SK-N-SH treated with all-trans-retinoic acid at 6 μM for 48 hours (cell line): ENCODE measurements at regions not wholly inside any gene's neighbourhood (a gene's known extent, or its start where the extent isn't known, plus 50 kb on each side); places are given as distances from the start of the nearest gene placed in this dataset.
"Not testable (repeated sequence)": the region's sequence is repeated elsewhere in the genome, so short reads cannot be mapped to it uniquely, and the experiment has no call there.

ENCODE experiments used
- ATAC-seq: fragments of 200-7000 bp; cut with Tn5 transposase; 3 replicates; pipeline ENCODE4 v1.9.1; 2020; ENCODE audit warnings: mild to moderate bottlenecking, moderate library complexity
- ARNTL ChIP-seq: fragments of 450-650 bp; formaldehyde crosslinking; IDR thresholded peaks from 2 replicates; pipeline ENCODE4 v1.5.0; 2020; ENCODE audit warnings: low read depth, mild to moderate bottlenecking, moderate library complexity, borderline replicate concordance
- CSDC2 ChIP-seq: fragments of 250-450 bp; sonication (Bioruptor Pico); IDR thresholded peaks from 2 replicates; pipeline ENCODE4 v1.5.0; 2020; ENCODE audit warnings: mild to moderate bottlenecking, moderate library complexity
- GLIS3 ChIP-seq: fragments of 250-450 bp; sonication (Bioruptor Pico); IDR thresholded peaks from 2 replicates; pipeline ENCODE4 v1.5.0; 2020; ENCODE audit warnings: mild to moderate bottlenecking, moderate library complexity
- ISL1 ChIP-seq: fragments of 250-450 bp; sonication (Bioruptor Pico); IDR thresholded peaks from 2 replicates; pipeline ENCODE4 v2.1.2; 2022; ENCODE audit warnings: mild to moderate bottlenecking, moderate library complexity
- OSR1 ChIP-seq: fragments of 250-450 bp; sonication (Bioruptor Pico); IDR thresholded peaks from 2 replicates; pipeline ENCODE4 v1.8.0; 2022; ENCODE audit warnings: moderate library complexity, mild to moderate bottlenecking, inconsistent platforms
- PPARA ChIP-seq: fragments of 250-450 bp; sonication (Bioruptor Pico); IDR thresholded peaks from 2 replicates; pipeline ENCODE4 v1.5.0; 2020; ENCODE audit warnings: mild to moderate bottlenecking, borderline replicate concordance
- RARB ChIP-seq: fragments of 250-450 bp; sonication (Bioruptor Pico); IDR thresholded peaks from 2 replicates; pipeline ENCODE4 v1.8.0; 2021; ENCODE audit warnings: mild to moderate bottlenecking, moderate library complexity
- SNAI2 ChIP-seq: fragments of 250-450 bp; sonication (Bioruptor Pico); IDR thresholded peaks from 2 replicates; pipeline ENCODE4 v1.5.0; 2020; ENCODE audit warnings: mild to moderate bottlenecking, moderate library complexity
- TCF4 ChIP-seq: fragments of 250-450 bp; sonication (Bioruptor Pico); IDR thresholded peaks from 2 replicates; pipeline ENCODE4 v1.8.0; 2021; ENCODE audit warnings: mild to moderate bottlenecking, moderate library complexity, borderline replicate concordance
- TSHZ2 ChIP-seq: fragments of 250-450 bp; sonication (Bioruptor Pico); IDR thresholded peaks from 2 replicates; pipeline ENCODE4 v1.5.0; 2020; ENCODE audit warnings: mild to moderate bottlenecking, moderate library complexity
- ZFP30 ChIP-seq: fragments of 450-650 bp; formaldehyde crosslinking; IDR thresholded peaks from 2 replicates; pipeline ENCODE4 v1.5.0; 2022; ENCODE audit warnings: mild to moderate bottlenecking, moderate library complexity
- ZNF565 ChIP-seq: fragments of 450-650 bp; formaldehyde crosslinking; conservative IDR thresholded peaks from 2 replicates; pipeline ENCODE4 v1.5.0; 2020; ENCODE audit warnings: low read depth, mild to moderate bottlenecking, moderate library complexity
- ZNF70 ChIP-seq: fragments of 450-650 bp; formaldehyde crosslinking; IDR thresholded peaks from 2 replicates; pipeline ENCODE4 v1.5.0; 2020; ENCODE audit warnings: mild to moderate bottlenecking, moderate library complexity
- ZNF8 ChIP-seq: fragments of 450-650 bp; formaldehyde crosslinking; IDR thresholded peaks from 2 replicates; pipeline ENCODE4 v1.5.0; 2020; ENCODE audit warnings: mild to moderate bottlenecking, moderate library complexity
- TF ChIP-seq, protein P1 (sequence below): fragments of 250-450 bp; sonication (Bioruptor Pico); IDR thresholded peaks from 2 replicates; pipeline ENCODE4 v1.8.0; 2021; ENCODE audit warnings: low read depth, mild to moderate bottlenecking, moderate library complexity, borderline replicate concordance
- TF ChIP-seq, protein P2 (sequence below): fragments of 250-450 bp; sonication (Bioruptor Pico); IDR thresholded peaks from 2 replicates; pipeline ENCODE4 v1.5.1; 2020; ENCODE audit warnings: low read depth, mild to moderate bottlenecking, moderate library complexity
- TF ChIP-seq, protein P3 (sequence below): fragments of 250-450 bp; sonication (Bioruptor Pico); IDR thresholded peaks from 2 replicates; pipeline ENCODE4 v1.8.0; 2020; ENCODE audit warnings: mild to moderate bottlenecking, moderate library complexity, borderline replicate concordance

DNA sequence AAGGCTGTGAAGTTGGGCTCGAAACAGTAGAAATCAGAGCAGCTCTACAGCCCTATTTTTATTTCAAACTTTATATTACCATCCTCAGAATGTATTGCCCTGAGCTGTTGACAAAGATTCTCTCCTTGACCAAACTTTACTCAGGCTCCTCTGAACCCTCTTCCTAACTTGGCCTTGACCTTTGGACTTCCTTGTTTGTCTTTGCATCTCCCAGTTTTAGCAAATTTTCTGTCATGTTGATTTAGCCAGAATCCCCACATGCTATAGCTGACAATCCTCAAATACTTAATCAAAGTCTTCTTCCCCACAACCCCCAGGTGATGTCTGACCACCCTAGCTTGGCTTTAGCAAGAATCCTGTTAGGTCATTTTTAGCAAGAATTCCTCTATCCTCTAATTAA, 87.4 kb upstream of the GRIN2A start:
- TF ChIP-seq TCF4 (CRISPR knock-in tag) (no peak), OSR1 (CRISPR knock-in tag) (no peak), GLIS3 (CRISPR knock-in tag) (no peak), SNAI2 (CRISPR knock-in tag) (no peak), CSDC2 (CRISPR knock-in tag) (no peak), ISL1 (no peak), ARNTL (no peak), ZNF565 (no peak), TSHZ2 (CRISPR knock-in tag) (no peak), PPARA (no peak)
- TF ChIP-seq, protein P1, sequence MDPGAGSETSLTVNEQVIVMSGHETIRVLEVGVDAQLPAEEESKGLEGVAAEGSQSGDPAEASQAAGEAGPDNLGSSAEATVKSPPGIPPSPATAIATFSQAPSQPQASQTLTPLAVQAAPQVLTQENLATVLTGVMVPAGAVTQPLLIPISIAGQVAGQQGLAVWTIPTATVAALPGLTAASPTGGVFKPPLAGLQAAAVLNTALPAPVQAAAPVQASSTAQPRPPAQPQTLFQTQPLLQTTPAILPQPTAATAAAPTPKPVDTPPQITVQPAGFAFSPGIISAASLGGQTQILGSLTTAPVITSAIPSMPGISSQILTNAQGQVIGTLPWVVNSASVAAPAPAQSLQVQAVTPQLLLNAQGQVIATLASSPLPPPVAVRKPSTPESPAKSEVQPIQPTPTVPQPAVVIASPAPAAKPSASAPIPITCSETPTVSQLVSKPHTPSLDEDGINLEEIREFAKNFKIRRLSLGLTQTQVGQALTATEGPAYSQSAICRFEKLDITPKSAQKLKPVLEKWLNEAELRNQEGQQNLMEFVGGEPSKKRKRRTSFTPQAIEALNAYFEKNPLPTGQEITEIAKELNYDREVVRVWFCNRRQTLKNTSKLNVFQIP (CRISPR knock-in tag), result no peak

GRCh38 chr16:10272250-10272854, 90.1 kb upstream of the GRIN2A start:
- ATAC-seq, result not testable (repeated sequence)

More for the DNA sequence above, 87.4 kb upstream of the GRIN2A start:
- no peak for ATAC-seq

GRCh38 chr16:10275214-10275996, 93.2 kb upstream of the GRIN2A start:
- ATAC-seq, result not testable (repeated sequence)

DNA sequence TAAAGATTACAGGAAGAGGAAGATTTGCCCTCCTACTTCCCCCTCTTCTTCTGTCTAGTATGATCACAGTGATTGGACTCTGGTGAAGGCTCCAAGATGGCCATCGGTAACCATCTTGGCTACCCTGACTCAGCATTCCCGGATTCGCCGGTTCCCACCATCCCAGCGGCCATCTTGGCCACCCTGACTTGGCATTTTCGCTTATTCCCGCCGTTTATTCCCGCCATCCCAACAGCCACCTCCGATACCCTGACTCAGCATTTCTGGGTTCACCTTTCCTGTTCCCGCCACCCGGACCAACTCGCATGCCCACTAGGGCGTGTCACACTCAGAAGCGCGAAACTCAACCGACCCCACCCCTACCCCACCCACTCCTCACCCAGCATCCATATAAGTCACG, 95.4 kb upstream of the GRIN2A start:
- TF ChIP-seq, protein P2, sequence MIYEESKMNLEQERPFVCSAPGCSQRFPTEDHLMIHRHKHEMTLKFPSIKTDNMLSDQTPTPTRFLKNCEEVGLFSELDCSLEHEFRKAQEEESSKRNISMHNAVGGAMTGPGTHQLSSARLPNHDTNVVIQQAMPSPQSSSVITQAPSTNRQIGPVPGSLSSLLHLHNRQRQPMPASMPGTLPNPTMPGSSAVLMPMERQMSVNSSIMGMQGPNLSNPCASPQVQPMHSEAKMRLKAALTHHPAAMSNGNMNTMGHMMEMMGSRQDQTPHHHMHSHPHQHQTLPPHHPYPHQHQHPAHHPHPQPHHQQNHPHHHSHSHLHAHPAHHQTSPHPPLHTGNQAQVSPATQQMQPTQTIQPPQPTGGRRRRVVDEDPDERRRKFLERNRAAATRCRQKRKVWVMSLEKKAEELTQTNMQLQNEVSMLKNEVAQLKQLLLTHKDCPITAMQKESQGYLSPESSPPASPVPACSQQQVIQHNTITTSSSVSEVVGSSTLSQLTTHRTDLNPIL (CRISPR knock-in tag), result no peak
- no peak for TF ChIP-seq ISL1
- no peak for TF ChIP-seq OSR1 (CRISPR knock-in tag)
- TF ChIP-seq TCF4 (CRISPR knock-in tag), result no peak
- TF ChIP-seq ZNF70 (CRISPR knock-in tag), result no peak
- no peak for TF ChIP-seq GLIS3 (CRISPR knock-in tag)
- TF ChIP-seq RARB, result no peak
- TF ChIP-seq ZNF8 (CRISPR knock-in tag), result no peak
- TF ChIP-seq ZFP30 (CRISPR knock-in tag), result no peak
- TF ChIP-seq SNAI2 (CRISPR knock-in tag), result no peak
- TF ChIP-seq, protein P3, sequence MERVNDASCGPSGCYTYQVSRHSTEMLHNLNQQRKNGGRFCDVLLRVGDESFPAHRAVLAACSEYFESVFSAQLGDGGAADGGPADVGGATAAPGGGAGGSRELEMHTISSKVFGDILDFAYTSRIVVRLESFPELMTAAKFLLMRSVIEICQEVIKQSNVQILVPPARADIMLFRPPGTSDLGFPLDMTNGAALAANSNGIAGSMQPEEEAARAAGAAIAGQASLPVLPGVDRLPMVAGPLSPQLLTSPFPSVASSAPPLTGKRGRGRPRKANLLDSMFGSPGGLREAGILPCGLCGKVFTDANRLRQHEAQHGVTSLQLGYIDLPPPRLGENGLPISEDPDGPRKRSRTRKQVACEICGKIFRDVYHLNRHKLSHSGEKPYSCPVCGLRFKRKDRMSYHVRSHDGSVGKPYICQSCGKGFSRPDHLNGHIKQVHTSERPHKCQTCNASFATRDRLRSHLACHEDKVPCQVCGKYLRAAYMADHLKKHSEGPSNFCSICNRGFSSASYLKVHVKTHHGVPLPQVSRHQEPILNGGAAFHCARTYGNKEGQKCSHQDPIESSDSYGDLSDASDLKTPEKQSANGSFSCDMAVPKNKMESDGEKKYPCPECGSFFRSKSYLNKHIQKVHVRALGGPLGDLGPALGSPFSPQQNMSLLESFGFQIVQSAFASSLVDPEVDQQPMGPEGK (CRISPR knock-in tag), result no peak

More for the DNA sequence above, 95.4 kb upstream of the GRIN2A start:
- ATAC-seq, result no peak
